HL-60 (cell line): ENCODE measurements at regions not wholly inside any gene's neighbourhood (a gene's known extent, or its start where the extent isn't known, plus 50 kb on each side); places are given as distances from the start of the nearest gene placed in this dataset.

ENCODE experiments used
- DNase-seq, 2 experiments: peaks; one replicate each; pipeline ENCODE4 v3.0.0-alpha.2; 2010 to 2020; ENCODE audit warnings: low read depth in 1 of 2, low spot score in 1 of 2
- H3K27ac ChIP-seq: fragments of 250-450 bp; sonication (Bioruptor Pico); replicated peaks from 2 replicates; pipeline ENCODE4 v1.5.1; 2020; ENCODE audit warnings: mild to moderate bottlenecking, moderate library complexity
- H3K27me3 ChIP-seq: fragments of 250-450 bp; sonication (Bioruptor Pico); 2 replicates; pipeline ENCODE4 v1.5.1; 2021; ENCODE audit warnings: mild to moderate bottlenecking, moderate library complexity; ENCODE audit not compliant: insufficient read depth, poor library complexity, severe bottlenecking
- H3K4me3 ChIP-seq: replicated peaks from 2 replicates; pipeline ENCODE4 v1.5.1; 2011; ENCODE audit warnings: mild to moderate bottlenecking, control low read depth, low read length; ENCODE audit not compliant: insufficient read depth
- GABPA ChIP-seq: IDR thresholded peaks from 2 replicates; pipeline ENCODE4 v1.6.1; 2012; ENCODE audit warnings: low read depth
- POLR2AphosphoS5 ChIP-seq: IDR thresholded peaks from 2 replicates; pipeline ENCODE4 v1.6.1; 2012; ENCODE audit warnings: low read depth
- REST ChIP-seq: IDR thresholded peaks from 2 replicates; pipeline ENCODE4 v1.6.1; 2012; ENCODE audit warnings: low read depth; ENCODE audit not compliant: insufficient replicate concordance
- SPI1 ChIP-seq: IDR thresholded peaks from 2 replicates; pipeline ENCODE4 v1.6.1; 2012; ENCODE audit warnings: low read depth, mild to moderate bottlenecking, borderline replicate concordance
- TF ChIP-seq, protein P1 (sequence below): IDR thresholded peaks from one replicate; pipeline ENCODE4 v1.5.1; 2011; ENCODE audit warnings: low read length, control low read depth, inconsistent platforms; ENCODE audit not compliant: insufficient read depth

- no peak for TF ChIP-seq SPI1
- no peak for TF ChIP-seq REST
- TF ChIP-seq GABPA, result no peak
- TF ChIP-seq, protein P1, sequence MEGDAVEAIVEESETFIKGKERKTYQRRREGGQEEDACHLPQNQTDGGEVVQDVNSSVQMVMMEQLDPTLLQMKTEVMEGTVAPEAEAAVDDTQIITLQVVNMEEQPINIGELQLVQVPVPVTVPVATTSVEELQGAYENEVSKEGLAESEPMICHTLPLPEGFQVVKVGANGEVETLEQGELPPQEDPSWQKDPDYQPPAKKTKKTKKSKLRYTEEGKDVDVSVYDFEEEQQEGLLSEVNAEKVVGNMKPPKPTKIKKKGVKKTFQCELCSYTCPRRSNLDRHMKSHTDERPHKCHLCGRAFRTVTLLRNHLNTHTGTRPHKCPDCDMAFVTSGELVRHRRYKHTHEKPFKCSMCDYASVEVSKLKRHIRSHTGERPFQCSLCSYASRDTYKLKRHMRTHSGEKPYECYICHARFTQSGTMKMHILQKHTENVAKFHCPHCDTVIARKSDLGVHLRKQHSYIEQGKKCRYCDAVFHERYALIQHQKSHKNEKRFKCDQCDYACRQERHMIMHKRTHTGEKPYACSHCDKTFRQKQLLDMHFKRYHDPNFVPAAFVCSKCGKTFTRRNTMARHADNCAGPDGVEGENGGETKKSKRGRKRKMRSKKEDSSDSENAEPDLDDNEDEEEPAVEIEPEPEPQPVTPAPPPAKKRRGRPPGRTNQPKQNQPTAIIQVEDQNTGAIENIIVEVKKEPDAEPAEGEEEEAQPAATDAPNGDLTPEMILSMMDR, result no peak
- TF ChIP-seq POLR2AphosphoS5, result no peak
- Histone ChIP-seq H3K4me3 (no peak overlapping the region), H3K27ac (no peak overlapping the region), H3K27me3 (peaks cover 2% of the 10 kb centered on the region)
- DNase-seq, result no peak
Observed at GRCh38 chr13:53703371-53704080, 674.9 kb downstream of the OLFM4 start.

DNA sequence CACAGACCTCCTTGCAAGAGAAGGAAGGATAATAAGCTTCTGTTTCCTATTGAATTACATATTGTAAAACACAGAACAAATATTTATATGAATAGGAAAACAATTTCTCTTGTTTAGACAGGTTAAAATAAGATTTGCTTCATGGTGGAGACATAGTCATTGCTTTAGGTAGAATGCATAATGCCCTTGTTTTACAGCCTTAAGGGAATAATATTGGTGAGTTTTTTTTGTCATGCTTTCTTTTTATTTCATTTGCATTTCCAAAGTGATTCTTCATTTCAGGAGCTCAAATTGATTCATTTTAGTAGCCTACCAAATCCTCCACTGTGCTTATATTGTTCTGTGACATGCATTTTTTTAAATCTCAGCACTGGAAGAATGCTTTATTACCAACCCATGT is 690.7 kb downstream of the OLFM4 start:
- no peaks in the 10 kb centered on the region for H3K27me3 ChIP-seq
- H3K27ac ChIP-seq, result no peak overlapping the region
- TF ChIP-seq, protein P1, result no peak
- no peak for TF ChIP-seq GABPA
- TF ChIP-seq REST, result no peak
- no peak for TF ChIP-seq POLR2AphosphoS5
- no peak overlapping the region for H3K4me3 ChIP-seq
- no peak for DNase-seq

DNA sequence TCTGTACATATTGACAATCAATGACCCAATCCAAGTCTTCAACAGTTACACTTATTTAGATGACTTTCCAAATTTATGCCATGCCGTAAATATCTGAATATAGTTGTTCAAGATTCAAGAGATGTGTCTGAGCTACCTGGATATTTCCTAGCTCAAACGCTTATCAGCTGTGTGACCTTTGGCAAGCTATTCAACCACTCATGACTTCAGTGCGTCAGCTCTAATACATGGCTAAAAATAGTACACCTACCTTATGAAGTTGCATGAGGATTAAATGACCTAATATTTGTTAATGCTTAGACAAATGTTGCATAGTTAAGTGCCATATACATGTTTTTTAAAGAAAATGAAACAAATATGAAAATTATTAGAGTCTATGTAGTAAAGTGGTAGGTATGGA is 704.1 kb downstream of the OLFM4 start:
- no peak for DNase-seq
- TF ChIP-seq SPI1 (no peak), POLR2AphosphoS5 (no peak), GABPA (no peak), REST (no peak)
- TF ChIP-seq, protein P1, result no peak
- Histone ChIP-seq H3K4me3 (no peak overlapping the region), H3K27ac (no peak overlapping the region), H3K27me3 (no peaks in the 10 kb centered on the region)
